Stimulated activated naive CD8-positive, alpha-beta T cell treated with anti-CD3 and anti-CD28 coated beads, Interleukin-15, Interleukin-2, amounts not matched to agents 100 U/mL and 50 U/mL, for 24 hours (primary cell): ENCODE measurements at regions not wholly inside any gene's neighbourhood (a gene's known extent, or its start where the extent isn't known, plus 50 kb on each side); places are given as distances from the start of the nearest gene placed in this dataset.
"Not testable (repeated sequence)": the region's sequence is repeated elsewhere in the genome, so short reads cannot be mapped to it uniquely, and the experiment has no call there.

Experiments used
- ATAC-seq: fragments of 150-1000 bp; cut with Tn5 transposase; one replicate; pipeline ENCODE4 v1.10.0; 2021
- DNase-seq: peaks from one replicate; pipeline ENCODE4 v3.0.0; 2021

GRCh38 chr15:62862717-62863116, 179.8 kb upstream of the TPM1 start:
- ATAC-seq (no peak), DNase-seq (no peak)

DNA sequence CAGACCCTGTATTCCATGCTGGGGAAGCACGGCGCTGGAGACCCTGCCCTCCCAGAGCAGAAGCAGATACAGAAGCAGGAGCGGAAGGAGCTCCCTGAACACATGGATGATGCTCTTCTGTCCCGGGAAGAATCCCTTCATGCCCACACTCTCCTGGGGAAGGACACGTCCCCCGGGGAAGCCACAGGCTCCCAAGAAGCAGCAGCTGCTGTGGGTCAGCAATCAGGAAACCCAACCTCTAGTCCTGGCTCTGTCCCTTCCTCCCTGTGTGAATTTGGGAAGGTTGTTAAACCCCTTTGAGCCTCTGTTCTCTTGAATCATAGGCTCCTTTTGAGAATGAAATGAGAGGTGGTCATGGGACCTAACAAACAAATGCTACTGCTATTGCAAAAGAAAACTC, 176.2 kb upstream of the TPM1 start:
- ATAC-seq: no peak
- DNase-seq: no peak

DNA sequence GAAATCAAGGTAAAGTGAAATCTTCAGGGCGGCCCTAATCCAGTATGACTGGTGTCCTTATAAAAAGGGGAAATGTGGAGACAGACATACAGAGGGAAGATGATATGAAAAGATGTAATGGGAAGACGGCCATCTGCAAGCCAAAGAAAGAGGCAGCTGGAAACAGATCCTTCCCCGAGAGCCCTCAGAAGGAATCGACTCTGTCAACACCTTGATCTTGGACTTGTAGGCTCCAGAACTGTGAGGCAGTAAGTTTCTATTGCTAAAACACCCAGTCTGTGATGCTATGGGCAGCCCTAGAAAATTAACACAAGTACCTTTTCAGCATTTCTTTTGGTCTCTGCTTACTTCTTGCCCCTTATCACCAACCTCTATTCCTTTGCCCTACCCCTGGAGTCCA, 174.7 kb upstream of the TPM1 start:
- no peak for ATAC-seq

GRCh38 chr15:62868507-62868906, 174.0 kb upstream of the TPM1 start:
- DNase-seq (no peak), ATAC-seq (no peak)

More for the DNA sequence above, 174.7 kb upstream of the TPM1 start:
- DNase-seq: no peak

DNA sequence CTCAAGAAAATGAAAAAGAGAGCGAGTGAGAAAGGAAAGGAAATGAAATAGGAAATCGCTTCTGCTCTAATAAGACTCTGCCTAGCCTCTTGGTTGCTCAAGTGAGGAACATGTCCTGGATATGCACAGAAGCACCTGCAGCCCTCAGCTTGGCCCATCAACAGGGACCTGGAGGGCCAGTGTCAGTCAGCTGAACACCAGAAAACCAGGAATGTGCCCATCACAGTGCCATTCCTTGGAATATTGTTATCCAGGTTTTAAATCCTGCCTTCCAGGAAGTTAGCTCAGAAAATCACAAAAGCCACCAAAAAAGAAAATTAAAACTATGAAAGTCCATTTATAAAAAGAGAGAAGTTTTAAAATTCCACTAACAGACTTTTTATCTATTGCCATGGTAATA, 173.4 kb upstream of the TPM1 start:
- no peak for ATAC-seq
- no peak for DNase-seq

- ATAC-seq (no peak), DNase-seq (no peak)
Observed at GRCh38 chr15:62870216-62870615, 172.3 kb upstream of the TPM1 start.

GRCh38 chr15:62870701-62871100, 171.8 kb upstream of the TPM1 start:
- not testable (repeated sequence) for ATAC-seq, DNase-seq

- DNase-seq: no peak
- ATAC-seq: no peak
Observed at GRCh38 chr15:62873203-62873602, 169.3 kb upstream of the TPM1 start.

GRCh38 chr15:62874064-62874463, 168.5 kb upstream of the TPM1 start:
- DNase-seq: no peak
- ATAC-seq: no peak

DNA sequence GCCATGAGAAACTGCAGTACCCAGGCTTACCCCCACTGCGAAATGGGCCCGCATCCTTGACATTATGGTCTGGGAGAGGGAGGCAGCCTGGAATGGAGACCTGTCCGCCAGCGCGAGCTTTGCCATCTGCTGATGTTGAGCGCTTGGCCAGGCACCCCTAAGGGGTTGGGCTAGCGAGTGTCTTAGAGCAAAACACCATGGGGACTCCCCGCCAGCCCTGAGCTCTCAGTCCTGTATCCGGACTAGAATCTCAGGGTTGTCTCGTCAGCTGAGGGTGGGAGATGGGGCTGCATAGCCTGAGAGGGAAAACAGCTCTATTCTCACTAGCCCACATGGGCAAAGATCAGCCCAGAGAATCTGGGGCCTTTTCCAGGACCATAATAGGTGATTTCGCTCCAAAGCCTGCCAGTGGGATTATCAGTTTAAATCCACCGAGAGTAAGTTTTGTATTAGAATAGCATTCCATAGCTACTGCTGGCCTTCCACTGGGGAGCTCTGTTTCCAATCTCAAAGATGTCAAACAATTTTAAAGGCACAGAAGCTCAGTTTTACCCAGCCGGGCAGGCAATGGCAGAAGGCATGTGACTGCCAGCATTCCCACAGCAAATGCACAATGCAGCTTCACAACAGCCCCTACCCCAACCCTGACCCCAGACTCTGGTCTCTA, 167.5 kb upstream of the TPM1 start:
- ATAC-seq: no peak
- no peak for DNase-seq

DNA sequence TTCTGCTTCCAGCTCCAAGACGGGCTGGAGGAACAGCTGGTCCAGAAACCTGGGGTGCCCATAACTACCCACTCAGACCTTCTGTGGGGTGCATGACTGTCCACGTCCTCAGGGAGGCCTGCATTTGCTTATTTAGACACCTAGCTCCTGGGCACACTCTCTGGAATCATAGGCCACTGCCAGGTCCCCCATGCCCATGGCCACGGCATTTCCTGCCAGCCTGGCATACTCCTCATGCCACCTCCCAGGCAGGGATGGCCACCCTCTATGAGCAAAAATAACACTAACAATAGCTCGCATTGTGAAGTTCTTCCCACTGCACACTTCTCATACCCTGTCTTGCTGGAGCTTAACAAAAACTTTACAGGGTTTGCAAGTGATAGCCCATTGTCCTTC, 166.9 kb upstream of the TPM1 start:
- DNase-seq (no peak), ATAC-seq (no peak)

- no peak for ATAC-seq
- no peak for DNase-seq
Observed at GRCh38 chr15:62877276-62877857, 165.2 kb upstream of the TPM1 start.

DNA sequence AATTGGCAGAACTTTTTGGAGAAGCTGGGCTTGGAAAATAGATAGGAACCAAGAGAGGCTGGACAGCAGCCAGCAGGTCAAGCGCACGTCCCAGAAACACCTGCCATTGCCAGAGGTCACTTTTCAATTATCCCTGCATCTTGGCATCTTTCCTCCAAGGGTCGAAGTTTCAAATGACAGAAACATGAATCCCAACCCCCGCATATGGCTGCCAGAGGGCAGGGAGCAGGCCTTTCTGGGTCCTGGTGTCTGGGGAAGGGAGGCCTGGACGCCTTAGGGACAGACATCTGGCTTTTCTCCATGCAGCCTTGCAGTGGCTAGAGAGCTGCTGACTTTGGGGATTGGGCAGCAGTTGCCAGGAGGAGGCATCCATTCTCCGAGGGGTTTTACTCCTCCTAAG, 164.5 kb upstream of the TPM1 start:
- DNase-seq (no peak), ATAC-seq (no peak)

GRCh38 chr15:62879770-62880169, 162.8 kb upstream of the TPM1 start:
- ATAC-seq: no peak
- no peak for DNase-seq

- DNase-seq: no peak
Observed at GRCh38 chr15:62880278-62880677, 162.3 kb upstream of the TPM1 start.

GRCh38 chr15:62881056-62881455, 161.5 kb upstream of the TPM1 start:
- no peak for ATAC-seq

More at GRCh38 chr15:62880278-62880677, 162.3 kb upstream of the TPM1 start:
- ATAC-seq: no peak

DNA sequence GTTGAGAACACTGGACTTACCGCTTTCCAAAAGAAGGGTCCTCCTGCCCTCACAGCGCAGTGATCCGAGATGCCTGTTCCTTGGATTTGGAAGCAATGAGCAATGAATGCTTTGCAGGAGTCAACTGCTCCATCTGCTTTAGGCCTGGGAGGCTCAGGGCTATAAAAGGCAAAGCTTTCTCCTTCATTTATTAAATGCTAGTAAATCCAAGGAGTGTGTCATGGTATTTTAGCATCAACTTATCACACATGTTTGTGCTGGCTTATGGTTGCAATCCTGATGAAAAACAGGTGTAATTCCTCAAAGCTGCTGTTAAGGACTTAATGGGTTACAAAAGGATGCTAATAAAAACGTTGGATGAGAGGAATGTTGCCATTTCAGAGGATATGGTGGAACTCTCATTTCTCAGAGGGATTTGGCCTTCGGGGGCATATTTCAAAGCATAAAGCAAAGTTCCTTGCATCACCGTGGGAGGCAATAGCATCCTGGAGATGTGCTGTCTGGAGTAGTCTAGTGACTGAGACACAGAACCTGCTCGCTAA, 158.5 kb upstream of the TPM1 start:
- no peak for DNase-seq
- no peak for ATAC-seq

More at GRCh38 chr15:62881056-62881455, 161.5 kb upstream of the TPM1 start:
- no peak for DNase-seq

DNA sequence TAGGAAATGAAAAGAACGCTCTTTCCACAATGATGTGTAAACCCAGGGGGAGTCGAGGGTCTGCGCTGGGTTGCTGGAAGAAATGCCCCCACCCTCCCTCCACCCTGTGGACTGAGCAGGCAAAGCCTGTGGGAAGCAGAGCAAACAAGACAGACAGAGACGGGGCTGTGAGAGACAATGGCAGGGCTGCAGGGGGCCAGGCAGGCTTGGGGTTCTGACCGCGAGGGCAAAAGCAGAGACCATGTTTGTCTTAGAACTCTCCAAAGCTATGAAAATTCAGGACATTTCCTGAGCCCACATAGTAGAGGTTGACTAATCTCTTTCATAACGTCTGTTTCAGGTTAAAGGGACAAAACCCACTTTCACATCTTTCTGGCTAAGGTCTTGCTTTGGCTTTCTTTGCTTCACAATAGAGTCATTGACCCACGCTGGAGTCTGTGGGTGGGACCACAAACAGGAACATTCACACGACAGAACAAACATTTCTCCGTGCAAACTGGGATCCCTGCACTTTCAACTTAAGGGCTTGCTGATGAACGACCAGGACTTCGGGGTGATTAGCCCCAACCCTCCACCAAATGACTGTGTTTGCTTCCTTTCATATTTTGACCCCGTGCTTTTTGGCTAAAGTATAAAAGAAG, 156.0 kb upstream of the TPM1 start:
- ATAC-seq: no peak
- DNase-seq: no peak

GRCh38 chr15:62887113-62887570, 155.4 kb upstream of the TPM1 start:
- ATAC-seq: no peak
- no peak for DNase-seq

- DNase-seq (no peak), ATAC-seq (no peak)
Observed at GRCh38 chr15:62888623-62889022, 153.9 kb upstream of the TPM1 start.

GRCh38 chr15:62889141-62889661, 153.3 kb upstream of the TPM1 start:
- ATAC-seq: no peak
- DNase-seq: no peak

DNA sequence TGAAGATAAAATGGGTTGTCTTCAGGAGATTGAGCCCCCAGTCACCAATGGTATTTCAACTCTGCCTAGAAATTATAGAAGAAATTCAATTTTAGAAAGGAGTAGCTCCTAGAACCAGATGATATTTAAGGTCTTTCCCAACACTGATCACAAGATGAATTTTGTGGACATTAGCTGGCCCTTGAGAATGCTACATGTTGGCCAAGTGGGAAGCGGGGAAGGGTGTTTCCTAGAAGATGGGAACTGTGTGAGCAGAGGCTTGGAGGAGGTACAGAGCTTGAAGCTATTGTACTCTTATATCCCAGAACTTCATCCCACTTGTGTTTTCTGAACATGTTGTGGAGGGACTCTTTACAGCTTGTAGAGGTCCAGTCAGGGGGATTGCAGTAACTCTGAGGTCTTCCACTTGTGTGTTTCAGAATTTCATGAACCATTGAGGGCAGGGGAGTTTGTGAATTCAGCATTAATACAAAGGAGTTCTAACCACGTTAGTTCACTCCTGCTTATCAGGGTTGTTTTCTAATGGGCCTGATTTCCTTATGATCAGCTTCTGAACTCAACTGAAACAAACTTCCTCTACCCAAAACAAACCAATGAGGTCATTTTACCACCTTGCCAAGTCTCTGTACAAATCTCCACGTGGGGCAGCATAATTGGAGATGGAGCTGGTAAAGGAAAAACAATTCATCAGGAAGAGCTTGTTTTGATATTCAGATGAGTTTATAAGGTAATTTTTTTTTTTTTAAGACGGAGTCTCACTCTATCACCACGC, 152.6 kb upstream of the TPM1 start:
- no peak for DNase-seq

More for the DNA sequence above, 152.6 kb upstream of the TPM1 start:
- no peak for ATAC-seq
